H1 (cell line): ENCODE measurements at regions not wholly inside any gene's neighbourhood (a gene's known extent, or its start where the extent isn't known, plus 50 kb on each side); places are given as distances from the start of the nearest gene placed in this dataset.

Source experiments
- CTCF ChIA-PET: fragments of 300-600 bp; sonication (Branson Sonifier 250); formaldehyde crosslinking; loops from one replicate; lab custom pipeline; 2021; ENCODE audit not compliant: partially characterized antibody; lab: Charles Lee
- POLR2A ChIA-PET: fragments of 300-600 bp; sonication (Branson Sonifier 250); formaldehyde crosslinking; loops from one replicate; lab custom pipeline; 2021; ENCODE audit warnings: inconsistent platforms; ENCODE audit not compliant: partially characterized antibody; lab: Charles Lee
- DNase-seq, 2 experiments: peaks; one replicate each; pipeline versions ENCODE4 v3.0.0 to v3.0.0-alpha.2; 2010 to 2022; ENCODE audit warnings: low spot score in 2 of 2, low read depth in 1 of 2, mixed read lengths in 1 of 2
- FAIRE-seq: peaks from 2 replicates; lab custom pipeline; 2011; peaks lifted over from hg19 to GRCh38; lab: Jason Lieb, UNC
- H2AFZ ChIP-seq: 2 replicates; pipeline ENCODE4 v1.8.1; 2012; ENCODE audit warnings: low read length, inconsistent platforms
- H2AK5ac ChIP-seq: 2 replicates; pipeline ENCODE4 v1.6.1; 2013; ENCODE audit warnings: low read depth, low read length
- H2BK120ac ChIP-seq: replicated peaks from 2 replicates; pipeline ENCODE3; 2013; ENCODE audit warnings: low read depth, low read length, inconsistent platforms
- H2BK12ac ChIP-seq: 2 replicates; pipeline ENCODE4 v1.6.1; 2013; ENCODE audit warnings: low read depth, low read length
- H2BK15ac ChIP-seq: 2 replicates; pipeline ENCODE4 v1.6.1; 2013; ENCODE audit warnings: low read length
- H2BK20ac ChIP-seq: 2 replicates; pipeline ENCODE4 v1.6.1; 2013; ENCODE audit warnings: low read length
- H2BK5ac ChIP-seq: 2 replicates; pipeline ENCODE4 v1.6.1; 2013; ENCODE audit warnings: low read depth, low read length
- H3K14ac ChIP-seq: 2 replicates; pipeline ENCODE4 v1.6.1; 2013; ENCODE audit warnings: inconsistent platforms; ENCODE audit not compliant: insufficient read length
- H3K18ac ChIP-seq: 2 replicates; pipeline ENCODE4 v1.6.1; 2013; ENCODE audit warnings: low read length; ENCODE audit errors: extremely low read depth
- H3K23ac ChIP-seq: 2 replicates; pipeline ENCODE4 v1.6.1; 2013; ENCODE audit warnings: inconsistent platforms; ENCODE audit not compliant: insufficient read length
- H3K23me2 ChIP-seq: 2 replicates; pipeline ENCODE4 v1.6.1; 2013; ENCODE audit warnings: low read depth, low read length
- H3K27ac ChIP-seq: 2 replicates; pipeline ENCODE4 v1.6.1; 2011; ENCODE audit warnings: low read depth, low read length, inconsistent platforms
- H3K27me3 ChIP-seq, 4 experiments: replicated peaks in 1 of 4; 1 replicate in 1 of 4; 2 replicates in 3 of 4; pipeline versions ENCODE4 v1.6.1 to v1.8.1; 2011 to 2013; ENCODE audit warnings: low read length in 3 of 4, mild to moderate bottlenecking in 3 of 4, inconsistent platforms in 2 of 4, mixed read lengths in 2 of 4, moderate library complexity in 1 of 4; ENCODE audit not compliant: control insufficient read depth in 3 of 4, insufficient read depth in 3 of 4; ENCODE audit errors: extremely low read depth in 1 of 4
- H3K36me3 ChIP-seq, 4 experiments: 2 replicates each; pipeline versions ENCODE4 v1.6.1 to v1.8.1; 2011 to 2013; ENCODE audit warnings: mild to moderate bottlenecking in 4 of 4, low read length in 3 of 4, moderate library complexity in 2 of 4, control low read depth in 1 of 4, inconsistent platforms in 1 of 4; ENCODE audit not compliant: insufficient read depth in 4 of 4, control insufficient read depth in 2 of 4
- H3K4ac ChIP-seq: replicated peaks from 2 replicates; pipeline ENCODE3; 2013; ENCODE audit warnings: low read length, low read depth, mixed read lengths, inconsistent platforms; ENCODE audit not compliant: insufficient read length
- H3K4me1 ChIP-seq, 4 experiments: replicated peaks in 1 of 4; 1 replicate in 1 of 4; 2 replicates in 3 of 4; pipeline versions ENCODE4 v1.6.1 to v1.8.1; 2011 to 2013; ENCODE audit warnings: low read length in 3 of 4, inconsistent platforms in 2 of 4, mixed read lengths in 1 of 4; ENCODE audit not compliant: insufficient read depth in 4 of 4, control insufficient read depth in 3 of 4
- H3K4me2 ChIP-seq, 2 experiments: 2 replicates each; pipeline versions ENCODE4 v1.6.1 to v1.8.1; 2011 to 2013; ENCODE audit warnings: low read depth in 2 of 2, low read length in 2 of 2, control low read depth in 1 of 2, inconsistent platforms in 1 of 2, mild to moderate bottlenecking in 1 of 2; ENCODE audit not compliant: insufficient read depth in 1 of 2
- H3K4me3 ChIP-seq, 4 experiments: fragments of 200-600, 300-600 bp in 1 of 4; sonication (generic), shearing (Covaris generic), sonication (Bioruptor Twin) in 1 of 4; 2 replicates each; pipeline versions ENCODE4 v1.5.1 to v1.8.1; 2011 to 2016; ENCODE audit warnings: low read length in 4 of 4, low read depth in 3 of 4, control low read depth in 2 of 4, inconsistent platforms in 2 of 4, mild to moderate bottlenecking in 2 of 4, mixed read lengths in 1 of 4, moderate library complexity in 1 of 4; ENCODE audit not compliant: insufficient read depth in 2 of 4; ENCODE audit errors: extremely low read depth in 1 of 4
- H3K56ac ChIP-seq: replicated peaks from 2 replicates; pipeline ENCODE3; 2013; ENCODE audit warnings: low read depth, mild to moderate bottlenecking, mixed read lengths, low read length, inconsistent platforms; ENCODE audit not compliant: insufficient read length
- H3K79me1 ChIP-seq: 2 replicates; pipeline ENCODE4 v1.6.1; 2013; ENCODE audit warnings: low read depth, low read length, control low read depth
- H3K79me2 ChIP-seq, 2 experiments: 2 replicates each; pipeline versions ENCODE4 v1.6.1 to v1.8.1; 2012 to 2013; ENCODE audit warnings: low read length in 2 of 2, mild to moderate bottlenecking in 2 of 2, inconsistent platforms in 1 of 2; ENCODE audit not compliant: insufficient read depth in 2 of 2, control insufficient read depth in 1 of 2
- H3K9ac ChIP-seq, 4 experiments: replicated peaks in 1 of 4; 1 replicate in 1 of 4; 2 replicates in 3 of 4; pipeline versions ENCODE4 v1.6.1 to v1.8.1; 2011 to 2013; ENCODE audit warnings: low read depth in 3 of 4, low read length in 3 of 4, control low read depth in 2 of 4, mild to moderate bottlenecking in 2 of 4, moderate library complexity in 2 of 4, inconsistent platforms in 1 of 4; ENCODE audit errors: extremely low read depth in 1 of 4
- H3K9me3 ChIP-seq, 2 experiments: 2 replicates each; pipeline versions ENCODE4 v1.6.1 to v1.8.1; 2012 to 2013; ENCODE audit warnings: mild to moderate bottlenecking in 2 of 2, moderate library complexity in 2 of 2, control low read depth in 1 of 2, inconsistent platforms in 1 of 2, low read depth in 1 of 2, low read length in 1 of 2, mixed read lengths in 1 of 2; ENCODE audit not compliant: insufficient read depth in 2 of 2
- H4K20me1 ChIP-seq, 2 experiments: replicated peaks in 1 of 2; 2 replicates each; pipeline versions ENCODE3 to v1.8.1; 2011 to 2013; ENCODE audit warnings: inconsistent platforms in 2 of 2, low read length in 2 of 2, mild to moderate bottlenecking in 1 of 2; ENCODE audit not compliant: insufficient read depth in 2 of 2, control insufficient read depth in 1 of 2
- H4K5ac ChIP-seq: 2 replicates; pipeline ENCODE4 v1.6.1; 2013; ENCODE audit warnings: low read length, low read depth, mixed read lengths, inconsistent platforms; ENCODE audit not compliant: insufficient read length
- H4K8ac ChIP-seq: 2 replicates; pipeline ENCODE4 v1.8.0; 2013; ENCODE audit warnings: mild to moderate bottlenecking, moderate library complexity, low read length, inconsistent platforms; ENCODE audit not compliant: insufficient read depth; ENCODE audit errors: extremely low read depth
- H4K91ac ChIP-seq: replicated peaks from 2 replicates; pipeline ENCODE3; 2013; ENCODE audit warnings: low read length, mixed read lengths, inconsistent platforms; ENCODE audit not compliant: insufficient read length
- CTCF ChIP-seq, 3 experiments: IDR thresholded peaks; 1 replicate in 2 of 3; 2 replicates in 1 of 3; pipeline versions ENCODE4 v1.5.1 to v1.6.1; 2011; ENCODE audit warnings: low read length in 3 of 3, mild to moderate bottlenecking in 3 of 3, inconsistent platforms in 2 of 3, low read depth in 1 of 3, moderate library complexity in 1 of 3; ENCODE audit not compliant: insufficient read depth in 1 of 3; ENCODE audit errors: control extremely low read depth in 1 of 3
- RAD21 ChIP-seq, 2 experiments: IDR thresholded peaks in 1 of 2; conservative IDR thresholded peaks in 1 of 2; 2 replicates each; pipeline ENCODE4 v1.6.1; 2011; ENCODE audit warnings: low read depth in 2 of 2, low read length in 2 of 2, improper control_type of control experiment in 1 of 2, inconsistent platforms in 1 of 2, mild to moderate bottlenecking in 1 of 2, moderate library complexity in 1 of 2
- TAF7 ChIP-seq: optimal IDR thresholded peaks from 2 replicates; pipeline ENCODE3; 2011; ENCODE audit warnings: low read depth, mild to moderate bottlenecking, inconsistent platforms, low read length, moderate library complexity, borderline replicate concordance
- WGBS, 2 experiments: shearing (Covaris generic) in 1 of 2; methylation state at CpG; one replicate each; pipeline versions ENCODE4 v1.1.6 to v1.1.7; 2013 to 2015; ENCODE audit warnings: low lambda C conversion rate in 2 of 2, mixed read lengths in 2 of 2, inconsistent platforms in 1 of 2, low coverage in 1 of 2, missing lambda C conversion rate in 1 of 2; ENCODE audit not compliant: insufficient replicate concordance in 2 of 2, insufficient coverage in 1 of 2, insufficient read length in 1 of 2; ENCODE audit errors: extremely low coverage in 1 of 2, missing lambda C conversion rate in 1 of 2; 5-methylcytosine and 5-hydroxymethylcytosine counted together

- H2BK12ac ChIP-seq: no peak overlapping the region
- H4K91ac ChIP-seq: no peak overlapping the region
- DNase-seq (no peak), FAIRE-seq (no peak)
- H4K5ac ChIP-seq: no peak overlapping the region
- no peaks in the 10 kb centered on the region for H3K4me1 ChIP-seq
- H3K27me3 ChIP-seq: 0 out of 7 replicates have a peak, but pooled peaks cover 0 to 2% (median 0%) of the 10 kb centered on the region in 4 experiments
- peak; percentile 41 to 77 (median 66) for TF ChIP-seq CTCF (IDR thresholded peaks at IDR 0.05; ENCODE audit: control extremely low read depth in 1 of 3, insufficient read depth in 1 of 3, low read depth in 1 of 3, low read length in 3 of 3)
- TF ChIP-seq RAD21 (IDR thresholded peaks at IDR 0.05 in 1 of 2, conservative IDR thresholded peaks at IDR 0.05 in 1 of 2; ENCODE audit: low read depth in 2 of 2, low read length in 2 of 2): peak; percentile 59 to 72
- TF ChIP-seq TAF7: no peak
- no peak overlapping the region for H2AK5ac ChIP-seq
- H3K9me3 ChIP-seq: no peaks in the 10 kb centered on the region
- no peak overlapping the region for H2BK15ac ChIP-seq
- no peak overlapping the region for H3K4me3 ChIP-seq
- no peaks in the 10 kb centered on the region for H3K23me2 ChIP-seq
- no peak overlapping the region for H3K9ac ChIP-seq
- H3K18ac ChIP-seq: no peak overlapping the region
- POLR2A ChIA-PET: no interaction called here
- H2AFZ ChIP-seq: no peak overlapping the region
- H3K79me2 ChIP-seq: no peaks in the 10 kb centered on the region
- no peaks in the 10 kb centered on the region; a peak in 1 of 8 replicates for H3K36me3 ChIP-seq
- CTCF ChIA-PET: interaction anchor here (0.7 to 2.3 kb wide), 20 partner anchors 10 to 211 kb away, joined by 3 to 19 read pairs (median 3); no protein-coding TSS in a partner anchor
- no peak overlapping the region for H3K14ac ChIP-seq
- no peaks in the 10 kb centered on the region for H3K79me1 ChIP-seq
- no peak overlapping the region for H2BK5ac ChIP-seq
- H3K4ac ChIP-seq: no peak overlapping the region
- no peak overlapping the region for H2BK20ac ChIP-seq
- H3K56ac ChIP-seq: no peak overlapping the region
- no peak overlapping the region for H2BK120ac ChIP-seq
- no peak overlapping the region for H3K27ac ChIP-seq
- H4K20me1 ChIP-seq: no peaks in the 10 kb centered on the region
- H3K23ac ChIP-seq: no peak overlapping the region
- WGBS, 2 experiments: 86% methylated on average over 5 of the region's 5 CpGs; no CpG with 5 or more reads in 1 of the 2 experiments
- no peak overlapping the region for H3K4me2 ChIP-seq
- H4K8ac ChIP-seq: no peak overlapping the region
These were observed 111.9 kb upstream of the GGTLC1 start for GRCh38 chr20:24100370-24101011.
